Neural progenitor cell (in vitro differentiated cells): ENCODE measurements at regions not wholly inside any gene's neighbourhood (a gene's known extent, or its start where the extent isn't known, plus 50 kb on each side); places are given as distances from the start of the nearest gene placed in this dataset.
"Not testable (repeated sequence)": the region's sequence is repeated elsewhere in the genome, so short reads cannot be mapped to it uniquely, and the experiment has no call there.

ENCODE experiments used
- DNase-seq: peaks from one replicate; pipeline ENCODE4 v3.0.0-alpha.2; 2016; ENCODE audit warnings: low spot score
- H2AFZ ChIP-seq: fragments of 200-600 bp; sonication (generic); replicated peaks from 2 replicates; pipeline ENCODE4 v1.6.1; 2016; ENCODE audit warnings: antibody characterized with exemption
- H3F3A ChIP-seq: fragments of 200-600 bp; sonication (generic); 2 replicates; pipeline ENCODE4 v1.6.1; 2016; ENCODE audit warnings: antibody characterized with exemption, low read depth
- H3K27ac ChIP-seq: fragments of 200-600 bp; sonication (generic); 2 replicates; pipeline ENCODE4 v1.5.1; 2016; ENCODE audit warnings: mild to moderate bottlenecking
- H3K27me3 ChIP-seq: fragments of 200-600 bp; sonication (generic); 2 replicates; pipeline ENCODE4 v1.6.1; 2016; ENCODE audit warnings: mild to moderate bottlenecking, moderate library complexity
- H3K36me3 ChIP-seq: fragments of 200-600 bp; sonication (generic); 2 replicates; pipeline ENCODE4 v1.5.1; 2016
- H3K4me1 ChIP-seq: fragments of 200-600 bp; sonication (generic); 2 replicates; pipeline ENCODE4 v1.6.1; 2016; ENCODE audit warnings: mixed run types
- H3K4me2 ChIP-seq: fragments of 200-600 bp; sonication (generic); 2 replicates; pipeline ENCODE4 v1.6.1; 2016
- H3K4me3 ChIP-seq: fragments of 200-600 bp; sonication (generic); 2 replicates; pipeline ENCODE4 v1.5.1; 2016
- H3K79me2 ChIP-seq: fragments of 200-600 bp; sonication (generic); 2 replicates; pipeline ENCODE4 v1.6.1; 2016; ENCODE audit warnings: low read depth
- H3K9ac ChIP-seq: fragments of 200-600 bp; sonication (generic); 2 replicates; pipeline ENCODE4 v1.6.1; 2016
- H3K9me3 ChIP-seq: fragments of 200-600 bp; sonication (generic); 2 replicates; pipeline ENCODE4 v1.5.1; 2016; ENCODE audit warnings: low read depth
- H4K20me1 ChIP-seq: fragments of 200-600 bp; sonication (generic); 2 replicates; pipeline ENCODE4 v1.6.1; 2016; ENCODE audit warnings: low read depth
- H3K27ac Mint-ChIP-seq: 3 replicates; pipeline ENCODE4 v1.8.0; 2021; ENCODE audit warnings: mixed read lengths
- H3K27me3 Mint-ChIP-seq: 2 replicates; pipeline ENCODE4 v1.8.0; 2022; ENCODE audit warnings: low read depth, mild to moderate bottlenecking, inconsistent platforms, moderate library complexity, mixed read lengths; ENCODE audit not compliant: insufficient read depth
- H3K36me3 Mint-ChIP-seq: 3 replicates; pipeline ENCODE4 v1.8.0; 2021; ENCODE audit warnings: mixed read lengths
- H3K4me1 Mint-ChIP-seq: 3 replicates; pipeline ENCODE4 v1.8.0; 2021; ENCODE audit warnings: mixed read lengths
- H3K4me3 Mint-ChIP-seq: 3 replicates; pipeline ENCODE4 v1.8.0; 2021; ENCODE audit warnings: mild to moderate bottlenecking, moderate library complexity, mixed read lengths
- H3K9me3 Mint-ChIP-seq: 3 replicates; pipeline ENCODE4 v1.8.0; 2020; ENCODE audit warnings: mixed read lengths
- CTCF ChIP-seq: fragments of 200-600 bp; sonication (generic); IDR thresholded peaks from 2 replicates; pipeline ENCODE4 v1.5.1; 2017; ENCODE audit warnings: antibody characterized with exemption, mild to moderate bottlenecking
- EZH2 ChIP-seq: fragments of 200-600 bp; sonication (generic); IDR thresholded peaks from 2 replicates; pipeline ENCODE4 v1.6.1; 2017; ENCODE audit warnings: antibody characterized with exemption, mild to moderate bottlenecking, moderate library complexity
- EZH2phosphoT487 ChIP-seq: fragments of 200-600 bp; sonication (generic); IDR thresholded peaks from 2 replicates; pipeline ENCODE4 v1.6.1; 2017; ENCODE audit warnings: antibody characterized with exemption

- Mint-ChIP-seq H3K36me3 (no peaks in the 10 kb centered on the region), H3K4me1 (no peaks in the 10 kb centered on the region), H3K4me3 (no peak overlapping the region), H3K27me3 (peaks cover 3% of the 10 kb centered on the region), H3K9me3 (no peaks in the 10 kb centered on the region), H3K27ac (no peak overlapping the region)
- H3K4me3 ChIP-seq: no peak overlapping the region
- H4K20me1 ChIP-seq: no peaks in the 10 kb centered on the region
- no peaks in the 10 kb centered on the region for H3K79me2 ChIP-seq
- H3K36me3 ChIP-seq: no peaks in the 10 kb centered on the region
- no peak overlapping the region for H3K4me2 ChIP-seq
- DNase-seq: no peak
- no peaks in the 10 kb centered on the region for H3K9me3 ChIP-seq
- no peaks in the 10 kb centered on the region for H3K4me1 ChIP-seq
- H3K27me3 ChIP-seq: no peaks in the 10 kb centered on the region
- no peak overlapping the region for H3K27ac ChIP-seq
- no peak overlapping the region for H3K9ac ChIP-seq
- no peak overlapping the region for H2AFZ ChIP-seq
- H3F3A ChIP-seq: no peaks in the 10 kb centered on the region
- TF ChIP-seq EZH2phosphoT487 (no peak), CTCF (no peak), EZH2 (no peak)
Observed at GRCh38 chr3:144963810-144964209, 992.2 kb downstream of the DIPK2A start.

- Histone ChIP-seq H3K9me3 (no peaks in the 10 kb centered on the region), H3K4me1 (peaks cover 5% of the 10 kb centered on the region), H3K27ac (no peak overlapping the region), H3K9ac (no peak overlapping the region), H3K4me2 (no peak overlapping the region), H3K4me3 (no peak overlapping the region), H2AFZ (no peak overlapping the region), H3K79me2 (no peaks in the 10 kb centered on the region), H3K27me3 (no peaks in the 10 kb centered on the region), H3K36me3 (no peaks in the 10 kb centered on the region), H4K20me1 (no peaks in the 10 kb centered on the region), H3F3A (no peaks in the 10 kb centered on the region)
- Mint-ChIP-seq H3K4me3 (no peak overlapping the region), H3K27me3 (peaks cover 3% of the 10 kb centered on the region), H3K27ac (no peak overlapping the region), H3K9me3 (no peaks in the 10 kb centered on the region), H3K36me3 (no peaks in the 10 kb centered on the region), H3K4me1 (peaks cover 3% of the 10 kb centered on the region)
- no peak for DNase-seq
- TF ChIP-seq EZH2 (no peak), EZH2phosphoT487 (no peak), CTCF (no peak)
Observed at GRCh38 chr3:144966560-144966959, 994.9 kb downstream of the DIPK2A start.

- H3K79me2 ChIP-seq: no peaks in the 10 kb centered on the region
- peaks cover 5% of the 10 kb centered on the region for H3K4me1 ChIP-seq
- H3K9me3 ChIP-seq: no peaks in the 10 kb centered on the region
- H2AFZ ChIP-seq: no peak overlapping the region
- Mint-ChIP-seq H3K27ac (no peak overlapping the region), H3K4me1 (peaks cover 3% of the 10 kb centered on the region), H3K4me3 (no peak overlapping the region), H3K36me3 (no peaks in the 10 kb centered on the region), H3K27me3 (no peaks in the 10 kb centered on the region), H3K9me3 (no peaks in the 10 kb centered on the region)
- H3K27me3 ChIP-seq: no peaks in the 10 kb centered on the region
- H3F3A ChIP-seq: no peaks in the 10 kb centered on the region
- H3K27ac ChIP-seq: no peak overlapping the region
- DNase-seq: no peak
- TF ChIP-seq EZH2phosphoT487: no peak
- no peak for TF ChIP-seq CTCF
- TF ChIP-seq EZH2: no peak
- no peak overlapping the region for H3K9ac ChIP-seq
- no peak overlapping the region for H3K4me3 ChIP-seq
- H3K4me2 ChIP-seq: no peak overlapping the region
- no peaks in the 10 kb centered on the region for H4K20me1 ChIP-seq
- H3K36me3 ChIP-seq: no peaks in the 10 kb centered on the region
Observed at GRCh38 chr3:144968750-144969350, 997.2 kb downstream of the DIPK2A start.

- H3K27me3 ChIP-seq: not testable (repeated sequence)
Observed at GRCh38 chr3:144984481-144984880, 1012.9 kb downstream of the DIPK2A start.

More at GRCh38 chr3:144984481-144984880, 1012.9 kb downstream of the DIPK2A start:
- H3K4me3 Mint-ChIP-seq, H3K9me3 Mint-ChIP-seq, H3K27ac Mint-ChIP-seq, H4K20me1 ChIP-seq, H3K4me1 Mint-ChIP-seq, H3K27me3 Mint-ChIP-seq, H3K4me3 ChIP-seq, H3K4me2 ChIP-seq, H3K9me3 ChIP-seq, H3F3A ChIP-seq, H3K9ac ChIP-seq, H2AFZ ChIP-seq, H3K4me1 ChIP-seq, H3K27ac ChIP-seq, H3K36me3 Mint-ChIP-seq, H3K79me2 ChIP-seq, DNase-seq, H3K36me3 ChIP-seq: not testable (repeated sequence)
